ENCODE measurements at regions not wholly inside any gene's neighbourhood (a gene's known extent, or its start where the extent isn't known, plus 50 kb on each side); places are given as distances from the start of the nearest gene placed in this dataset.
"Not testable (repeated sequence)": the region's sequence is repeated elsewhere in the genome, so short reads cannot be mapped to it uniquely, and the experiment has no call there.

DNA sequence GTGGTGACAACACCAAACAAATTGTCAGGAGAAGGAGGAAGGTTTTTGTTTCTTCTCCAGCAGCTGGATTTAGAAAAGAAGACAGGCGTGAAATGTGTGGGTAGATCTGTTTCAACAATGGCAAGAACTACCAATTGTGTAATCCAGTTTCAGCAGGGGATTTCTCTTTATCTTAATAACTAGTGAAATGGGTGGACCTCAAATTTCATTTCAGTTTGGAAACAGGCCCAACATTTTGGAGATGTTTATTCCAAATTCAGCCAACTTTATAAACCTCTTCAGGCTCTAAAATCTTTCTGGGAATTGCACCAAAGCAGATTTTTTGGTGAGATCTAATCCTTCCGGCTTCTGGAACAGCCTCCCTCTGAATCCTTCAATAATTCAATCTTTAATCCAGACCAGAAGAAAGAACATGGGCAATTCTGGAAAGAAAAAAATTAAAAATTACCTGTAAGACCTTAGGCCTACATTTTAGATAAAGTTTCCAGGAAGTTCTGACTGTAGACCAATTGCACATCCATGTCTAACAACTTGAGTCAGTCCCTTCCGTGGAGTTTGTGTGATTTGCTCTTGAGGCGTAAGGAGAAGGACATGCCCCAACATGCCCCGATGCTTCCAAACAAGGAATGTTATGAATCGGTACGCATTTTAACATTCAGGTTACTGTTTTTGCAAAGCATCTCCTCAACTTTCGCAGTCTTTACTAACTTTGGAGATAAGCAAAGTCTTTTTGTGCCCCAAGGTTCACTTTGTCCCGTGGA is 423.6 kb downstream of the IRX1 start:
- no peak for DNase-seq (ENCODE audit: low read depth)

- DNase-seq (ENCODE audit: low read depth): no peak
Observed at GRCh38 chr5:4019841-4020240, 424.2 kb downstream of the IRX1 start.

DNA sequence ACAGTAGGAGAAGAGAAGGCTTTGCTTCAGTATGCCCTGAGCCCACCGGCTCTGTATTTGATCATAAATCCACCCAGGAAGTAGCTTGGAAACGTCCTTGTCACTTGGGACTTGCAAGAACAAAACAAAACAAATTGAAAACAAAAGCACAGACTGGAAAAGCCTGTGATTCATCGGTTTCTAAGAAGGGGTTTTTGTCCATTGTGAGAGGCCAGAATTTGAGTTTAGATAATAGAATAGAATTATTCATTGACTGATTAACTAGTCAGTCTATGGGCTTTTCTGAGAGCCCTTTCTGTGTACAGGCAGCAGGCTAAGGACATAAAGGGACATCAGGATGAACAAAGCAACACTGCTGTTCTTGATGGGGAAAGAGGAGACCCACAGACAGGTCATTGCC is 424.8 kb downstream of the IRX1 start:
- no peak for DNase-seq (ENCODE audit: low read depth)

GRCh38 chr5:4022056-4022670 is 426.5 kb downstream of the IRX1 start:
- no peak for DNase-seq (ENCODE audit: low read depth)

DNA sequence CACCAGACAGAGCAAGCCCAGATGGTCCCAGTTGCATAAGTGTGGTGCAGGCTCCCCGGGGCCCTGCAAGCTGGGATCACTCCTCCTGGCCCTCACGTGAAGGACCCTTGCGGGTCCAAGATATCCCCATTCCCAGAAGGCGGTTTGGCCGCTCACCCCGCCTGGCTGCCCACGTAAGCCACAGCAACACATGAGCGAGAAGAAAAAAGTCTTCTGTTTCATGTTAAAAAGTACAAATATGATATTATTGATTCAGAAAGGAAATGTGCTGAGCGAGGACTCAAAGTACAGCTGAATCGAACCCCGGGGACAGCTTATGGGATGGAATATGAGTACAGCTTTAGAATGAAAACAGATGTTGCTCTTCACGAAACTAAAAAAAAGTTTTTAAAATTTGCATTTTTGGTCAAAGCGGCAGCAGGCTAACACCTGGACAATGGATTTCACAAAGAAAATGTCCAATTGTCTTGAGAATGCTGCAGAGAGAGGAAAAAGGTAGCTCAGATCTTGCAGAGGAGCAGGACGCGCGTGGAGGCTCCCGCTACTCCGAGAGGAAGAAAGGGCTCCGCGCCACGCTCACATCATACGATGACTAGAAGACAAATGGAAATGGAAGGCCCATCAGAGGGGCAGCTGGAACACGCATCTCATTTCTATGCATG is 427.6 kb downstream of the IRX1 start:
- no peak for DNase-seq (ENCODE audit: low read depth)

- DNase-seq (ENCODE audit: low read depth): no peak
Observed at GRCh38 chr5:4023753-4024335, 428.2 kb downstream of the IRX1 start.

- no peak for DNase-seq (ENCODE audit: low read depth)
Observed at GRCh38 chr5:4027088-4027734, 431.6 kb downstream of the IRX1 start.

DNA sequence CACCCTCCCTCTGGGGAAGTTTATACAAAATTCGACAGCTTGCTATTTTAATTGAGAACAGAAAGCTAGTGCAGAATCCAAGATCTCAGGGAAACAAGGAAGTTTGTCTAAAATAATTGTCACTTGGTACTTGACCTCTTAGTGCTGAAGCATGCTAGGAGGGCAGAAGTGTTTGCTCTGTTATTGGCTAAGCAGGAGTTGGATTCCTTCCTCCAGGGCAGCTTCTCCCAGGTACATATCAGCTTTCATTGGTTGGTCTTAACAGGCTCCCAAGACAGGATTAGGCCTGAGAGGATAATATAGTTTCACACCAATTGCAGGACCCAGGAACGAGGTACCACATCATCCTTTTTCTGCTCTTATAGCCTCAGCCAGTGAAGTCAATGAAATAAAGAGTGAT is 432.8 kb downstream of the IRX1 start:
- DNase-seq (ENCODE audit: low read depth): no peak

DNA sequence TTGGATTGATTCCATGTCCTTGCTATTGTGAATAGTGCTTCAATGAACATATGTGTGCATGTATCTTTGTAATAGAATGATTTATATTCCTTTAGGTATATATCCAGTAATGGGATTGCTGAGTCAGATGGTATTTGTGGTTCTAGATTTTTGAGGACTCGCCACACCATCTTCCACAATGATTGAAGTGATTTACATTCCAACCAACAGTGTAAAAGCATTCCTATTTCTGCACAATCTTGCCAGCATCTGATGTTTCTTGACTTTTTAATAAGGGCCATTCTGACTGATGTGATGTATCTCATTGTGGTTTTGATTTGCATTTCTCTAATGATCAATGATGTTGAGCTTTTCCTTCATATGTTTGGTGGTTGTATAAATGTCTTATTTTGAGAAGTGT is 437.9 kb downstream of the IRX1 start:
- not testable (repeated sequence) for DNase-seq (ENCODE audit: low read depth)

DNA sequence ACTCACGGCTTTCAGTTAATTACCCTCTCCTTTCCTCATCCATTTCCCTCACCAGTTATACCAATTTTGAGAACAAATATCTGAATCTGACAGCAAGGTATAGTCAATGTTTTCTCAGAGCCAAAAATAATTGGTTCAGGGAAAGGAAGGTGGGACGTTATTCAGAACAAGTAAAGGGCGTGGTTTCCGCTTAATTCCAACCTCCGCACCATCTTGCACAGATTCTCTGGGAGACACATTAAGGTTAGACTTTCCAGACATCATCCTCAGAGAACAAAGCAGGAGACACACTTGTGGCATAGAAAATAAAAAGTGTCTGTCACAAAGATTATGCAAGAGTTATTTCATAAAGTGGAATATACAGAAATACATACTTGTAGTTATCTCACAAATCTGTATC is 441.2 kb downstream of the IRX1 start:
- no peak for DNase-seq (ENCODE audit: low read depth)

GRCh38 chr5:4038994-4039393 is 443.4 kb downstream of the IRX1 start:
- no peak for DNase-seq (ENCODE audit: low read depth)

DNA sequence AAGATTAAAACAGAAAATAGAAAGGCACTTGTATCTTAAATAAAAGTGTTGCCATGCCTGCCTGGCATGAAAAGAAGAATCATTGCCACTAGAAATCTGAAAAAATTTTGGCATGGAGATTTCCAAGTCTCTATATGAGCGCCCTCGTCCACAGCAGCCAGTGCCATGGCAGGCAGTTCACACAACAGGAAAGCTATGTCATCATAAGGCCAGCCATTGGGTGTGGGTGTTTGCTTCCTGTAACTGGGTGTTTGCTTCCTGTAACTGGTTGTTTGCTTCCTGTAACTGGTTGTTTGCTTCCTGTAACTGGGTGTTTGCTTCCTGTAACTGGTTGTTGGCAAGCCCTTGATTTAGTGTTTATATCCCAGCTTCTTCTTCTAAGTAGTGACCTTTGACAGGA is 446.7 kb downstream of the IRX1 start:
- peak; percentile 35 for DNase-seq (ENCODE audit: low read depth)

- no peak for DNase-seq (ENCODE audit: low read depth)
Observed at GRCh38 chr5:4043135-4043534, 447.5 kb downstream of the IRX1 start.

- DNase-seq (ENCODE audit: low read depth): no peak
Observed at GRCh38 chr5:4044881-4045280, 449.2 kb downstream of the IRX1 start.

DNA sequence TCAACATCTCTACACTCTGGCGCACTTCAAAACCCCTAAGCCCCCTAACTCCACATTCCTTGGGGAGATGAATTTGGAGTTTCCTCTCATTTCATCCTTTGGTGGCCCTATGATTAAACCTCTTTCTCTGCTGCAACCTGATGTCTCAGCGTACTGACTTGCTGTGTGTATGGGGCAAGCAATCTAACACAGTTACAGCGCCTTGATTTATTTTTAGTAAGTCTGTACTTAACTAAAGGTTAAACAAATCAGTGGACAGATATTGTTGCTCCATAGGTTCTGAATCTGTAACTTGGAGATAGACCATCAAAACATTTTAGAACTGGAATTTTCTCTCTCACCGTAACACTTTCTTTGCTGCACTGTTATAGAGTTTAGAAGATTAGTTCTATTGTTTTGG is 452.8 kb downstream of the IRX1 start:
- DNase-seq (ENCODE audit: low read depth): no peak

DNA sequence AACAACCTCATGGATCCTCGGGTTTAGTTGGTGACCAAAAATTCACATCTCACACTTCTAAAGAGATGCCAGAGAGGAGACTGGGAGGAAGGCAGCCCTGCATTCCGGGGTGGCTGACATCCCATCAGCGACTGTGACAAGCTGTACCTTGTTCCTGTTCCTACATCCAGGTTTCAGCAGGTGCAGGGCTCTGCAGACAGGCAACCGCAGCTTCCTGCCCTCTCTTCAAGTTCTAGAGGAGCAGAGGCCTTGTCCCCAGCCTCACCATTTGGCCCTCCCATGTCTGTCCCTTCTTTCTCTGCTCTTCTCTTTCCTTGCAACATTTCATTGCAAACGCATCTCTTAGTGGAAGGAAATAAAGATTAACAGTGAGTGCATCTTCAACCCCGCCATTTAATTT is 454.6 kb downstream of the IRX1 start:
- no peak for DNase-seq (ENCODE audit: low read depth)

- DNase-seq (ENCODE audit: low read depth): no peak
Observed at GRCh38 chr5:4053136-4053535, 457.5 kb downstream of the IRX1 start.

- DNase-seq (ENCODE audit: low read depth): no peak
Observed at GRCh38 chr5:4054092-4054491, 458.5 kb downstream of the IRX1 start.

DNA sequence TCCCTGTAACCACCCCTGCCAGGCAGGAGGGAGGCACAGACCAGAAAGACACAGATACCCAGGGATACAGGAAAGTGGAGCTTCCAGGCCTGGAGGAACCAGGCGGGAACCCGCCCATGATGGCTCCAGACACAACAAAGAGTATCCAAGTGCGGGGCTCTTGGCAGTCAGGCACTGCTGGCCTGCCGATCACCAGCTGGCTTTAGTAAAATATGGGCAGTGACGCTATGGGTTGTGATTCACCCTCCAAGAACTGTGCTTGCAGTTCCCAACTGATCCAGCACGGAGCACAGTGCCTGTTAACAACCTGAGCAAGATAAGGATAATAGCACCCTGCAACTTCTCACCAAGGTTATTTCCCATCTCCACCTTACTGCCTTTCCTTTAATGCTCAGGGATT is 463.3 kb downstream of the IRX1 start:
- no peak for DNase-seq (ENCODE audit: low read depth)

- DNase-seq (ENCODE audit: low read depth): no peak
Observed at GRCh38 chr5:4065472-4066320, 470.1 kb downstream of the IRX1 start.

DNA sequence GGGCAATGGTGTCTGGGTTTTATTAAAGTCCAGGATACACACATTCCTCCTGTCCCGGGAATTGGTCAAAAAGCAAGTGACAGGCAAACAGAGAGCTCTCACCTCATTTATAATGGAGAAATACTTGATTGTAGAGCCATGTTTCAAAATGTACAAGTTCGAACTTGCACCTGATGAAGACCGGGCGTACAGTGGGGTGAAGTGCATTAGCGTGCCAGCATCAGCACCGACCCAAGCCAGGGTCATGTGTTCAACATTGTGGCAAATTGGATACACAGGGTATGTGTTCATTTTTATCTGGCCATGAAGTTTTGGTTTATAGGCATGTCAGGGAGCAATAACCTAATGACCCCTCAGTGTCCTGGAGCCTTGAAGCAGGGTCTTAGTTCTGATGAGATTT is 472.5 kb downstream of the IRX1 start:
- DNase-seq (ENCODE audit: low read depth): no peak

DNA sequence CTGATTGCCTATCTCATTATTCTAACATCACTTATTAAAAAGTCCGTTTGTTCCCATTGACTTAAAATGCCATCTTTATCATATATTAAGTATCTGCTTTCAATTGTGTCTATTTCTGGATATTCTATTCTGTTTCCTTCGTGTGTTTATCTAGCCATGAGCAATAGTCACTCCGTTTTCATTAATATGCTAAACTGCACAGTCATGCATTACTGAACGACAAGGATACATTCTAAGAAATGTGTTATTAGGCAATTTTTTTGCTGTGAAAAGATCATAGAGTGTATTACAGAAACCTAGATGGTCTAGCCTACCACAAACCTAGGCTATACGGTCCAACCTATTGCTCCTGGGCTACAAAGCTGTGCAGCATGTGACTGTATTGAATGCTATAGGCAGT is 482.9 kb downstream of the IRX1 start:
- DNase-seq (ENCODE audit: low read depth): no peak
